Activated naive CD8-positive, alpha-beta T cell treated with anti-CD3 and anti-CD28 coated beads, Interleukin-2, amount 50 U/mL, for 24 hours (primary cell): ENCODE measurements at regions not wholly inside any gene's neighbourhood (a gene's known extent, or its start where the extent isn't known, plus 50 kb on each side); places are given as distances from the start of the nearest gene placed in this dataset.
A peak's percentile ranks its signal among the peaks of the same experiment; 100 is the strongest.
"Not testable (repeated sequence)": the region's sequence is repeated elsewhere in the genome, so short reads cannot be mapped to it uniquely, and the experiment has no call there.

Source experiments
- ATAC-seq: fragments of 150-1000 bp; cut with Tn5 transposase; one replicate; pipeline ENCODE4 v1.10.0; 2021
- DNase-seq: peaks from one replicate; pipeline ENCODE4 v3.0.0; 2021
- H3K27ac Mint-ChIP-seq: one replicate; pipeline ENCODE4 v1.8.0; 2021; ENCODE audit warnings: mild to moderate bottlenecking, mixed read lengths
- H3K27me3 Mint-ChIP-seq: one replicate; pipeline ENCODE4 v1.8.0; 2021; ENCODE audit warnings: mixed read lengths
- H3K36me3 Mint-ChIP-seq: one replicate; pipeline ENCODE4 v1.8.0; 2021; ENCODE audit warnings: low read depth, mixed read lengths
- H3K4me1 Mint-ChIP-seq: one replicate; pipeline ENCODE4 v1.8.0; 2021; ENCODE audit warnings: mixed read lengths
- H3K4me3 Mint-ChIP-seq: one replicate; pipeline ENCODE4 v1.8.0; 2021; ENCODE audit warnings: mild to moderate bottlenecking, moderate library complexity, mixed read lengths
- H3K9me3 Mint-ChIP-seq: one replicate; pipeline ENCODE4 v1.8.0; 2021; ENCODE audit warnings: mixed read lengths

DNA sequence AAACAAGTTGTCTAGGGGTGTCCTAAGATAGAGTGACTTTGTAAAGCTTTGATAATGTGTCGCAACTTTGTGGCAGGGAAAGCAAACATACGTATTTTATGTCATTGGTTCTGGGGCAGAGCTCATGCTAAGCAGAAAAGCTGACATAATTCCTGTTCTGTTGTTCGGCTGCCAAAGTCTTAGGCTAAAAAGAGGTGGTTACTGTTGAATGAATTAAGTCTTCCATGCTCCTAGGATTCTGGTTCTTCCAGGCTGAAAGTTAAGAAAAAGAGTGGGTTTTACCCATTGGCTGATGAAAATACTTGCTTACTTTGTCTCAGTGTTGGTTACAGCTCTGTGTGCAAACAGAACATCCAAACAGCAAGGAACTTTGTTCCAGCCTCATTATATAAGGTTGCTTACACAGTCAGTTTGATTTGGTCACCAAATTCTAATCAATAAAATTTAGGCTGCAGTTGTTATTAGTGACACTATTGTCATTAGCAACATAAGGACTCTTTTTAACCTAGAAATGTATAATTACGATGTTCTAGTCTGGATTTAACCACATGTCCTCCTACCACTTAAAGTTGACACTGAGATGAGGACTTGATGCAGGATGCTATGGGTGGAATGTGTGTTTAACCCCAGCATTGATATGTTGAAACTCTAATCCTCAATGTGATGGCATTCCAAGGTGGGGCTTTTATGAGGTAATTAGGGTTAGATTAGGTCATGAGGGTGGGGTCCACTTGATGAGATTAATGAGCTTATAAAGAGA is 114.0 kb upstream of the GOT2 start:
- H3K9me3 Mint-ChIP-seq, result no peaks in the 10 kb centered on the region
- H3K4me1 Mint-ChIP-seq, result no peaks in the 10 kb centered on the region
- DNase-seq (no peak), ATAC-seq (no peak)
- H3K4me3 Mint-ChIP-seq, result no peak overlapping the region
- no peak overlapping the region for H3K27ac Mint-ChIP-seq
- no peaks in the 10 kb centered on the region for H3K36me3 Mint-ChIP-seq
- no peaks in the 10 kb centered on the region for H3K27me3 Mint-ChIP-seq

DNA sequence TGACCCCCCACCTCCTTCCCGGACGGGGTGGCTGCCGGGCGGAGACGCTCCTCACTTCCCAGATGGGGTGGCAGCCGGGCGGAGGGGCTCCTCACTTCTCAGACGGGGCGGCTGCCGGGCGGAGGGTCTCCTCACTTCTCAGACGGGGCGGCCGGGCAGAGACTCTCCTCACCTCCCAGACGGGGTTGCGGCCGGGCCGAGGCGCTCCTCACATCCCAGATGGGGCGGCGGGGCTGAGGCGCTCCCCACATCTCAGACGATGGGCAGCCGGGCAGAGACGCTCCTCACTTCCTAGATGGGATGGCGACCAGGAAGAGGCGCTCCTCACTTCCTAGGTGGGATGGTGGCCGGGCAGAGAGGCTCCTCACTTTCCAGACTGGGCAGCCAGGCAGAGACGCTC is 112.1 kb upstream of the GOT2 start:
- not testable (repeated sequence) for H3K27ac Mint-ChIP-seq, H3K27me3 Mint-ChIP-seq, H3K4me3 Mint-ChIP-seq, H3K4me1 Mint-ChIP-seq, H3K36me3 Mint-ChIP-seq, ATAC-seq, H3K9me3 Mint-ChIP-seq, DNase-seq

DNA sequence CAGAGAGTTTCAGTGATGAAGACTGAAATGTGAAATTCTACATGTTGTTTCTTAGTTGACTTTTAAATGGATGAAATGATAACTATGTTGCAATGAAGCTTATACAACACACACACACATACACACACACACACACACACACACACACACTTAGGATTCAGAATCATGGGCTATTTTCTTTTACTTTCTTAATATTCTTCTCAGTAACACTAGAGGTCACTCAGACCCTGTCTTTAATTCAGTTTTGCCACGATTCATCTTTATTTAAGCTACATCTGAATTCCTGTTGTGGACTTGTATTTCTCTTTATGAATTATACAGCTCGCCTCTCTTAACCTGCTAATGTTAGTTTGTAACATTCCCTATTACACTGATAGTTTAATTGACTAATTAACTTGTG is 109.6 kb upstream of the GOT2 start:
- no peaks in the 10 kb centered on the region for H3K36me3 Mint-ChIP-seq
- ATAC-seq, result no peak
- no peaks in the 10 kb centered on the region for H3K9me3 Mint-ChIP-seq
- no peak overlapping the region for H3K4me3 Mint-ChIP-seq
- H3K4me1 Mint-ChIP-seq, result no peaks in the 10 kb centered on the region
- H3K27me3 Mint-ChIP-seq, result no peaks in the 10 kb centered on the region
- H3K27ac Mint-ChIP-seq, result no peak overlapping the region
- DNase-seq, result no peak

DNA sequence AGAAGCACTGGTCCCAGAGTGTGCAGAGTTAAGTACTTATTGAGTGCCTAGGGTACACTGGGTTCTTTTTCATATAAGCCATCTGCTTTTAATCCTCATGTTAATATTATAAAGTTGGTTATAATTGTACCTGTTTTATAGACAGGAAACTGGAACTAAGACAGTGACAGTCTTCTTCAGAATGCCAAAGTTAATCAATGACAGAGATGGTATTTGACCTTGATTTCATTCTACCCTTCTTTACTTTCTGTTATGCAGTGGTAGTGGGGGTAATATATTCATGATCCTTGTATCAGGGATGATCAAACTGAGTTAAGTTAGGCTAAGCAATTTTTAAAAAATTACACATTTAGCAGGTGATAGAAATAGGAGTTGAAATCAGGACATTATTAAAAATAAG is 108.6 kb upstream of the GOT2 start:
- Mint-ChIP-seq H3K27me3 (no peaks in the 10 kb centered on the region), H3K9me3 (no peaks in the 10 kb centered on the region), H3K4me1 (no peaks in the 10 kb centered on the region), H3K27ac (no peak overlapping the region), H3K4me3 (no peak overlapping the region), H3K36me3 (no peaks in the 10 kb centered on the region)
- ATAC-seq (no peak), DNase-seq (no peak)

DNA sequence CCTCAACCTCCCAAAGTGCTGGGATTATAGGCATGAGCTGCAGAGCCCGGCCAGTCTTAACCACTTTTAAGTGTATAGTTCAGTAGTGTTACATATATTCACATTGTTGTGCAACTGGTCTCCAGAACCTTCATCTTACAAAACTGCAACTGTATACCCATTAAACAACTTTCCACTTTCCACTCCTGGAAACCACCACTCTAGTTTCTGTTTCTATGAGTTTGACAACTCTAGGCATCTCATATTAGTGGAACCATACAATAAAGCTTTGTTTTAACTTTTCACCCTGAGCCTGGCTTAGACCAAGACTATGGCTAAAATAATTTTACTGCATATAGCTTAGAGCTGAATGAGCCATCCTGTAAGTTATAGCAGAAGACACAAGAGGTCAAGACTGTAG is 108.0 kb upstream of the GOT2 start:
- Mint-ChIP-seq H3K4me1 (no peaks in the 10 kb centered on the region), H3K4me3 (no peak overlapping the region), H3K36me3 (no peaks in the 10 kb centered on the region), H3K27me3 (no peaks in the 10 kb centered on the region), H3K27ac (no peak overlapping the region), H3K9me3 (no peaks in the 10 kb centered on the region)
- ATAC-seq, result no peak
- no peak for DNase-seq

DNA sequence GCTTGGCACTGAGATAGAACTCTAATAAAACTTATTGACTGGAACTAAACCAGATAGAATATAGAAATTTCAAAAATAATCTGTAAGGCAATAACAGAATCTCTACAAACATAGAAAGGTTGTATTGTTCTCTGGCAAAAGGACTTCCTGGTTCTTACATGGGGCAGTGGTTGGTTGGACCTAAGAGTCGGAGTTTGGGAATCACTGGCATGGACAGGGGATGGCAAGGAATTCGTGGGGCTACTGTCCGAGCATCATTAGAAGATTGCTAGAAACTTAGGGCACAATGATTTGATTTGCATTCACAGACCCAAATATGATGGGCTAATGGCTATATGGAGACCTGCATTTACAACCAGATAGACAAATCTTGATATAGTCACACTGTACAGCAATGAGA is 103.8 kb upstream of the GOT2 start:
- H3K4me3 Mint-ChIP-seq, result no peak overlapping the region
- no peaks in the 10 kb centered on the region for H3K36me3 Mint-ChIP-seq
- no peak overlapping the region for H3K27ac Mint-ChIP-seq
- H3K4me1 Mint-ChIP-seq, result peaks cover 4% of the 10 kb centered on the region
- DNase-seq, result no peak
- H3K27me3 Mint-ChIP-seq, result peaks cover 9% of the 10 kb centered on the region
- no peaks in the 10 kb centered on the region for H3K9me3 Mint-ChIP-seq
- ATAC-seq, result no peak

DNA sequence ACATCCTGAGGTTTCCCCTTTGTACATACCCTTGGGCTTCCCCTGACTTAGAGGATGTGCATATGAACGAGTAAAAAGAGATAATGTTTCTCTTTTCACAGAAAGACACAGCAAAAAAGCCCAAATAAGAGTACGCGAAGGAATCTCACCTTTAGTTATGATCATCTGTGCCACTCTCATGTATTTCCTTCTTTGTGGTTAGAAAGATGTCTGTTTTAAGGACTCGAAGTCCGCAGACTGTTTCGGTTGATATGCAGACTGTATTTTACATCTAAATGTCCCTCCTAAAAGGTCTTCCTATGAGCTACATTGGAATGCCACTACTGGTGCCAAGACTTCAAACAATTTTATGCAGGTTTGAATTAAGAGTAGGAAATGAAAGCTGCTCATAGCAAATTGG is 102.3 kb upstream of the GOT2 start:
- Mint-ChIP-seq H3K27me3 (peaks cover 12% of the 10 kb centered on the region), H3K4me3 (no peak overlapping the region), H3K27ac (no peak overlapping the region), H3K4me1 (peaks cover 4% of the 10 kb centered on the region), H3K9me3 (no peaks in the 10 kb centered on the region), H3K36me3 (no peaks in the 10 kb centered on the region)
- no peak for DNase-seq
- ATAC-seq, result no peak

DNA sequence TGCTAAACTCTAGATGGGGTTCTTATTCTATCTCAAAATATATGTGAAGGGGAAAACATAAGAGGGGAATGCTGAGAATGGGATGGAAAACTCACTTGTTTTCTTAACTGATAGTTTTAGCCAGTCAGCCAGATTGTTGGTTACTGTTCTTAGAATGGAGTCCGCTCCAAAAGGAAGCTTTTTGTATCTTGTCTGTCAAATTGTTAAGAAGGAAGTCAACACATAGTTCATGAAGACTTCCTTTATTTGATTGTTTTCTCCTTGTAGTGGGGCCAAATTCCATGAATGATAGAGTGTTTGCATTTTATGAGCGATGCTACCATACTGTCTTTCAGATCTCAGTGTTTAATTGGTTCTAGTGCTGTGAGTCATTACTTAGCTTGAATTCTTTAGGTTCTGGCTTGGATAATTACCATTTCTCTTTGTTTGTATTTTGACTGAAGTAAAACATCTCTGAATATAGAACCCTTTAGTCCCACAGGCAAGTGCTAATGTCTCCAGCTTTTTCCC is 98.3 kb upstream of the GOT2 start:
- Mint-ChIP-seq H3K36me3 (no peaks in the 10 kb centered on the region), H3K27ac (no peak overlapping the region), H3K4me3 (no peak overlapping the region), H3K9me3 (no peaks in the 10 kb centered on the region), H3K27me3 (peaks cover 14% of the 10 kb centered on the region), H3K4me1 (peaks cover 4% of the 10 kb centered on the region)
- no peak for ATAC-seq
- no peak for DNase-seq

DNA sequence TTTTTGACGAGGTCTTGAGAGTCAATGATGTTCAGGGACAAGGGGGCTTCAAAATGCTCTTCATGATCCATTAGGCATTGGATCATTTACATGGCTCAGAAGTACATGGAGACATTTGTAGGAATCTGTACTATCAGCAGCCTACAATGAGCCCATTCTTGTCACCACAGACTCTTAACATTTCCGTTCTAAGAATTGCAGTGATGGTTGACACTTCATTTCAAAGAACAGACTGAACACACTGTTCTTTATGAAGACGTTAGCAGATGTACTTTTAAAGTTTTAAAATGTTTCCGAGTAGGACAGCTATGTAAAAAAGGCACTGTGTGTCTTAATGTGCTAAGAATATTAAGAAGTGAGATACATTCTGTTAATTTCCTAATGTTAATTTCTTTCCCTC is 97.3 kb upstream of the GOT2 start:
- DNase-seq (no peak), ATAC-seq (no peak)
- no peaks in the 10 kb centered on the region for H3K36me3 Mint-ChIP-seq
- H3K9me3 Mint-ChIP-seq, result no peaks in the 10 kb centered on the region
- H3K27me3 Mint-ChIP-seq, result peaks cover 12% of the 10 kb centered on the region
- H3K27ac Mint-ChIP-seq, result no peak overlapping the region
- peaks cover 2% of the 10 kb centered on the region for H3K4me1 Mint-ChIP-seq
- no peak overlapping the region for H3K4me3 Mint-ChIP-seq

DNA sequence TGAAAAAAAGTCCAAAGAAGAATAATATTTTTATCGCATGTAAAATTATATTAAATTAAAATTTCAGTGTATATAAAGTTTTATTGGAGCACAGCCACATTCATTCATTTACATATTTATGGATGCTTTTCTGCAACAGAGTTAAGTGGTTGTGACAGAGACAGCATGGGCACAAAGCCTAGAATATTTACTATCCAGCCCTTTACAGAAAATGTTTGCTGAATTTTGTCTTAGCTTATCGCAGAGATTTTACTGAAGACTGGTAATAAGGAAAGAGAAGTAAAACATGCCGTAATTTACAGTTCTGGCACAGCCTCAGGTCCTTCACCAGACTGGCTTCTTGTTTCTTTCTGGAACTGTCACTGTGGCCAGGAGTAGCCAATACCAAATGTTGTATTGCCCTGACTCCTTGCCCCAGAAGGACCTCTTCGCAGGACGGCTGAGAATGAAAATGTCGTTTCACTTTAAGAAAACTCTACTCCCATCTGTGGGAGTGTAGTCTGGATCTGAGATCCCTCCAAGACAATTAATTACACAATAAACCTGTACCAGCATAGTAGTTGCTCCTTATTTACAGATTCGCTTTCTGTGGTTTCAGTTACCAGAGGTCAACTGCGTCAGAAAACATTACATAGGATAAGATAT is 94.9 kb upstream of the GOT2 start:
- Mint-ChIP-seq H3K4me3 (no peak overlapping the region), H3K9me3 (no peaks in the 10 kb centered on the region), H3K4me1 (no peaks in the 10 kb centered on the region), H3K27ac (no peak overlapping the region), H3K36me3 (no peaks in the 10 kb centered on the region), H3K27me3 (peaks cover 8% of the 10 kb centered on the region)
- ATAC-seq (no peak), DNase-seq (no peak)

DNA sequence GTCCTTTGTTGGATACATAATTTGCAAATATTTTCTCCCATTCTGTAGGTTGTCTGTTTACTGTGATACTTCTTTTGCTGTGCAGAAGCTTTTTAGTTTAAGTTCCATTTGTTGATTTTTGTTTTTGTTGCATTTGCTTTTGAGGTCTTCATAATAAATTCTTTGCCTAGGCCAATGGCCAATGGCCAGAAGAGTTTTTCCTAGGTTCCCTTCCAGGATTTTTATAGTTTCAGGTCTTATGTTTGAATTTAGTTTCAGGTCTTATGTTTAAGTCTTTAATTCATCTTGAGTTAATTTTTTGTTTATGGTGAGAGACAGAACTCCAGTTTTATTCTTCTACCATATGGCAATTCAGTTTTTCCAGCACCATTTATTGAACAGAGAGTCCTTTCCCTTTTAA is 90.1 kb upstream of the GOT2 start:
- Mint-ChIP-seq H3K27me3 (peaks cover 4% of the 10 kb centered on the region), H3K36me3 (no peaks in the 10 kb centered on the region), H3K9me3 (no peaks in the 10 kb centered on the region), H3K4me3 (no peak overlapping the region), H3K4me1 (no peaks in the 10 kb centered on the region), H3K27ac (no peak overlapping the region)
- no peak for ATAC-seq
- DNase-seq, result no peak

DNA sequence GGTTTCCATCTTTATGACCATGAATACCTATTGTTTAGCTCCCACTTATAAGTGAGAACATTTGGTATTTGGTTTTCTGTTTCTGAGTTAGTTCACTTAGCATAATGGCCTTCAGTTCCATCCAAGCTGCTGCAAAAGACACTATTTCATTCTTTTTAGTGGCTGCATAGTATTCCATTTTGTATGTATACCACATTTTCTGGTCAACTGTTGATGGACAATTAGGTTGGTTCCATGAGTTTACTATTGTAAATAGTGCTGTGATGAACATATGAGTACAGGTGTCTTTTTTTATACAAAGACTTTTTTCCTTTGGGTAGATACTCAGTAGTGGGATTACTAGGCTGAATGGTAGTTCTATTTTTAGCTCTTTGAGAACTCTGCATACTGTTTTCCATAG is 87.8 kb upstream of the GOT2 start:
- peaks cover 2% of the 10 kb centered on the region for H3K27me3 Mint-ChIP-seq
- H3K9me3 Mint-ChIP-seq, result no peaks in the 10 kb centered on the region
- no peaks in the 10 kb centered on the region for H3K36me3 Mint-ChIP-seq
- H3K4me3 Mint-ChIP-seq, result no peak overlapping the region
- ATAC-seq (no peak), DNase-seq (no peak)
- H3K27ac Mint-ChIP-seq, result no peak overlapping the region
- H3K4me1 Mint-ChIP-seq, result no peaks in the 10 kb centered on the region

DNA sequence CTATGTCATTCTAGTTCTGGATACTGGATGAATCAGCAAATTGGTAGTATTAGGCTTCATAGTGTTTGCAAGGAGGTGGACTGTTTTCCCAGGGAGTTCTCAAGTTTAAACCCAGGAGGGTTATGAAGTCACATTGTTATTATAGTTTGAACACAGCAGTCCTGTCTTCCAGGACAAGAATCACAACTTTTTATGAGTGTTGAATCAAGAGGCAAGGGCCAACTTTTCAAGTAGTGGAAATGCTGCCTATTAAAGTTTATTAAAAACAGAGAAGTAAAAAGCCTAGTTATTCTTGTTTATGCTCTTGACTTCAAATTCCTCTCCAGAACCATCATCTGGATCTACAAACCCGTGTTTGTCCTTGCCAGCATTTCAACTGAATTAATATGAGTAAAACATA is 86.3 kb upstream of the GOT2 start:
- Mint-ChIP-seq H3K27ac (no peak overlapping the region), H3K27me3 (peaks cover 2% of the 10 kb centered on the region), H3K9me3 (no peaks in the 10 kb centered on the region), H3K36me3 (no peaks in the 10 kb centered on the region), H3K4me1 (no peaks in the 10 kb centered on the region), H3K4me3 (no peak overlapping the region)
- ATAC-seq (no peak), DNase-seq (no peak)

DNA sequence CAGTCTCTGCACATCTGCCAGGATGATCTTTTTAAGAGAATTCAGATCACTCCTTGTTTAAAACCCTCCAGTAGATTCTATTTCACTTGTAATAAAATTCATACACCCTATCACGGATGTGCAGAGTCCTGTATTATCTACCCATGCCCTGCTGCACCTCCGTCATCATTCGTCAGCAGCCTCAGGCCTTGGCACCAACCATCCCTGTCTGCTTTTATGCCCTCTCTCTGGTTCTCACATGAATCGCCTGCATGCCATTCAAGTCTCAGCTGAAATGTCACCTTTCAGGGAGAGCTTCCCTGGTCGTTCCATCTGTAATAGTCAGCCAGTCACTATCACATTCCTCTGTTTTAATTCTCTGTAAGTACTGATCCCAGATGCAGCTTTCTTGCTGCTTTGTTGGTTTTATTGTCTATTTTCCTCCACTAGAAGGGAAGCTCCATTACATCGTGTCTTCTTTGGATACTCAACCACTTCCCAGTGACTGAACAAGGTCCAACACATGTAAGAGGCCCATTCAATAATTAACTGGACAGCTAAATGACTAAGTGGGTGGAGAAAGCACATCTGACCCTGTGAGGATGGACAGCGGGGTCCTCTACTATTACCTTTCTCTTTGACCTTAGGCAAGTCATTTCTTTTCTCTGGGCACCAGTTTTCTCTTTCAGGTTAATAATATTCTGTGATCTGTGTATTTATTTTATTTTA is 81.2 kb upstream of the GOT2 start:
- Mint-ChIP-seq H3K4me3 (no peak overlapping the region), H3K36me3 (no peaks in the 10 kb centered on the region), H3K4me1 (peaks cover 5% of the 10 kb centered on the region), H3K27me3 (peaks cover 1% of the 10 kb centered on the region), H3K9me3 (no peaks in the 10 kb centered on the region), H3K27ac (no peak overlapping the region)
- DNase-seq, result no peak
- no peak for ATAC-seq

DNA sequence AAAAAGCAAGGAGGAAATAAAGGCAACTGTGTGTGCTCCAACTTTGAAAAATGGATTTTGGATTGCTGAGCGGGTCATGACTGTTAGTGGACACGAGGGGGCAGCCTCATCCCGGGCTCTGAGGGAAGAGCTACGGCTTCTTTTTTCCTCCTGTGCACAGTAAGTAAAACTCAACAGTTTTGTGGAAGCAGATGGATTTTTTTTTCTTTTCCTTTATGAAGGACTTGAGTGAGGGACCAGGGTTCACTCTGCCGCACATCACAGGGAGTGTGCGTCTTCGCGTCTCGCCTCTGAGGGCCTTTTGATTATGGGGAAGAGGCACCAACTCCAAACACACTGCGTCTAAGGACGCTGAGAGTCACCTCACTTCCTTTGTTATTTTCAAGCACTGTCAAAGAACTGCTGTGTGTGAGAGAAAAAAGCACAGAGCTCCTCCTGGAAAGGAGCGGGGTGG is 80.3 kb upstream of the GOT2 start:
- peaks cover 1% of the 10 kb centered on the region for H3K27me3 Mint-ChIP-seq
- no peak overlapping the region for H3K27ac Mint-ChIP-seq
- no peaks in the 10 kb centered on the region for H3K36me3 Mint-ChIP-seq
- ATAC-seq, result no peak
- peak; percentile 31 for DNase-seq
- H3K4me1 Mint-ChIP-seq, result peaks cover 5% of the 10 kb centered on the region
- H3K4me3 Mint-ChIP-seq, result peak overlapping the region; percentile 37
- no peaks in the 10 kb centered on the region for H3K9me3 Mint-ChIP-seq
